MCF 10A (cell line): ENCODE measurements at regions not wholly inside any gene's neighbourhood (a gene's known extent, or its start where the extent isn't known, plus 50 kb on each side); places are given as distances from the start of the nearest gene placed in this dataset.

Source experiments
- BruUV-seq: library from RNA; stranded (reverse); fragments of 400-500 nt; replicated peaks from 2 replicates; lab custom pipeline; 2021; lab: Mats Ljungman, UMichigan
- CTCF ChIA-PET: fragments of 300-600 bp; sonication (Branson Sonifier 250); formaldehyde crosslinking; extraction: SDS; loops from one replicate; lab custom pipeline; 2021; ENCODE audit warnings: antibody characterized with exemption, inconsistent platforms; lab: Yijun Ruan, JAX
- POLR2A ChIA-PET: fragments of 300-600, 350-650 bp; sonication (Branson Sonifier 250); formaldehyde crosslinking; extraction: SDS; loops from one replicate; lab custom pipeline; 2020; ENCODE audit warnings: antibody characterized with exemption, inconsistent platforms; lab: Yijun Ruan, JAX
- DNase-seq: peaks from one replicate; pipeline ENCODE4 v3.0.0-alpha.2; 2018; ENCODE audit not compliant: unreplicated experiment
- H3K27ac Mint-ChIP-seq: one replicate; pipeline ENCODE4 v1.8.0; 2022; ENCODE audit warnings: mild to moderate bottlenecking, low read depth, mixed read lengths; ENCODE audit not compliant: unreplicated experiment
- H3K27me3 Mint-ChIP-seq: one replicate; pipeline ENCODE4 v1.8.0; 2022; ENCODE audit warnings: mixed read lengths; ENCODE audit not compliant: insufficient read depth, unreplicated experiment
- H3K36me3 Mint-ChIP-seq: one replicate; pipeline ENCODE4 v1.8.0; 2022; ENCODE audit warnings: mild to moderate bottlenecking, moderate library complexity, mixed read lengths; ENCODE audit not compliant: insufficient read depth, unreplicated experiment
- H3K4me1 Mint-ChIP-seq: one replicate; pipeline ENCODE4 v1.8.0; 2022; ENCODE audit warnings: mixed read lengths; ENCODE audit not compliant: insufficient read depth, unreplicated experiment
- H3K4me3 Mint-ChIP-seq: one replicate; pipeline ENCODE4 v1.8.0; 2022; ENCODE audit warnings: mild to moderate bottlenecking, moderate library complexity, mixed read lengths; ENCODE audit not compliant: unreplicated experiment
- H3K9me3 Mint-ChIP-seq: one replicate; pipeline ENCODE4 v1.8.0; 2022; ENCODE audit warnings: mixed read lengths; ENCODE audit not compliant: unreplicated experiment
- CTCF ChIP-seq: fragments of 200-600 bp; IDR thresholded peaks from one replicate; pipeline ENCODE4 v1.8.0; 2022; ENCODE audit warnings: antibody characterized with exemption, mild to moderate bottlenecking; ENCODE audit not compliant: unreplicated experiment
- intact Hi-C: fragments of 100-400 bp; cut with micrococcal nuclease; formaldehyde crosslinking; loops from 2 replicates; pipeline ENCODE4 v1.14.1; 2022

DNA sequence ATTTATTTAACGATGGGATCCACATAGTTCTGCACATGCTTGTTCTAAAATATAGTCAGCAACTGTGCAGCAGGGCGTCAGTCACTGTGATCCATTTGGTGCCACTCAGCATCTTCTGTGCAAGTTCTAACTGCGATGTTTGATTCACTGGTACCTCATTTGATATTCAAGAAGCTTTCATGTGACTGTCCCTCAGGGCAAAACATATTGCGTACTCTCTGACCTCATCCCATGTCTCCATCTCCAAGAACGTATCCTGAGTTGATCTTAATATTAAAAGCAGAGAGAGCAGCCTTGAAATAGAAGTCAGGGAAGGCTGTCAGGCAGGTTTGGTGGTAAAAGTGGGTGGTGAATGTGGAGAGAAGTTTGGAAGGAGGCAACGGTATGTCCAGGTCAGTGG is 116.5 kb upstream of the ATP10B start:
- BruUV-seq = no TSS peak
- CTCF ChIA-PET = interaction anchor here (0.6 kb wide), 1 partner anchor 1691 kb away, joined by 4 read pairs; no protein-coding TSS in a partner anchor
- peak; percentile 49 for DNase-seq
- Mint-ChIP-seq H3K36me3 (no peaks in the 10 kb centered on the region), H3K4me3 (no peak overlapping the region), H3K4me1 (peaks cover 14% of the 10 kb centered on the region), H3K27ac (no peak overlapping the region), H3K9me3 (no peaks in the 10 kb centered on the region), H3K27me3 (no peaks in the 10 kb centered on the region)
- intact Hi-C loops = loop anchor here (10.0 kb wide), 1 partner anchor 534 kb away; no protein-coding TSS in a partner anchor
- POLR2A ChIA-PET = interaction anchor here (1.1 to 2.1 kb wide), 2 partner anchors 9 to 10 kb away, joined by 4 to 7 read pairs; no protein-coding TSS in a partner anchor
- no peak for TF ChIP-seq CTCF

DNA sequence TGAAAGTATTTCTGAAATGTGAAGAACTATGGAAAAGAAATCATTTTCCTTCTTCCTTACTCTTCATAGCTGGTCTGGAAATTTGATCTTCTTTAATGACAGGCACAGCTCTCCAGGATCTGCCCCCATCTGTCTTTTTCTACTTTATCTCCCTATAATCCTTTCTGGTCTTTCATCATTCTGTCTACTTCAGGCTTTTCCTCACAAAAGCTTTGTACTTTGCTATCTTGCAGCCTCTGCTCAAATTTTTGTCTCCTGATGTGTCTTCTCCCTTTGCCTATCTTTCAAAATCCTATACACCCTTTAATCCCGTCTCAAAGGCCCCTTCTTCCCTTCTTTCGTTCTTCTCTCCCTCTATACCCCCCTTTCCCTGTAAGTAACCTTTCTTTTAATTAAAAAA is 114.9 kb upstream of the ATP10B start:
- H3K27me3 Mint-ChIP-seq = no peaks in the 10 kb centered on the region
- no peak for TF ChIP-seq CTCF
- peaks cover 21% of the 10 kb centered on the region for H3K4me1 Mint-ChIP-seq
- no peak for DNase-seq
- intact Hi-C loops = loop anchor here (10.0 kb wide), 1 partner anchor 532 kb away; no protein-coding TSS in a partner anchor
- H3K27ac Mint-ChIP-seq = no peak overlapping the region
- H3K9me3 Mint-ChIP-seq = no peaks in the 10 kb centered on the region
- no TSS peak for BruUV-seq
- no peak overlapping the region for H3K4me3 Mint-ChIP-seq
- ChIA-PET CTCF (no interaction called here), POLR2A (interaction anchor here (2.1 kb wide), 1 partner anchor 11 kb away, joined by 7 read pairs; no protein-coding TSS in a partner anchor)
- H3K36me3 Mint-ChIP-seq = no peaks in the 10 kb centered on the region

GRCh38 chr5:160961761-160962160 is 109.8 kb upstream of the ATP10B start:
- peak; percentile 44 for DNase-seq
- no TSS peak for BruUV-seq
- Mint-ChIP-seq H3K9me3 (no peaks in the 10 kb centered on the region), H3K4me3 (no peak overlapping the region), H3K4me1 (peaks cover 37% of the 10 kb centered on the region), H3K27me3 (no peaks in the 10 kb centered on the region), H3K36me3 (no peaks in the 10 kb centered on the region), H3K27ac (peak overlapping the region; percentile 28)
- ChIA-PET CTCF (interaction anchor here (0.7 kb wide), 1 partner anchor 174 kb away, joined by 3 read pairs; no protein-coding TSS in a partner anchor), POLR2A (interaction anchor here (0.5 to 4.9 kb wide), 4 partner anchors 17 to 125 kb away, joined by 3 to 27 read pairs (median 18); no protein-coding TSS in a partner anchor)
- TF ChIP-seq CTCF = no peak
- intact Hi-C loops = loop anchor here (5.0 to 10.0 kb wide), 2 partner anchors 124 to 527 kb away; no protein-coding TSS in a partner anchor

DNA sequence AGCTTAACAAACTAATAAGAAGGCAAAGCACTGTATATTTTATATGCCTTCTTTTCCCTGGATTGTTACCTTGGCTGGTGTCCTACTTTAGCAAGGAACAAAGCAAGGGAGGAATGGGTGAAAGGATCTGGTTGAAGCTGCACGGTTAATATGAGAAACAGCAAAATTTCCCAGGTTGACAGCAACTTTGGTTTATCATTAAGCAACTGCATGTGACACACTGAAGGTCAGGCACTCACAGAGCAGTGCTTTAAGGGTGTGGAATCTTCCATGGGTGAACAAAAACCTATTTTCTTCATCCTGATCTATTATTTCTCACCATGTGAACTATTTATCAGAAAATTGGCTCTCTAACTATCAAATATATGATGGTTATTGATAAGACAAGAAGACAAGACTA is 109.0 kb upstream of the ATP10B start:
- H3K36me3 Mint-ChIP-seq = no peaks in the 10 kb centered on the region
- ChIA-PET CTCF (interaction anchor here (0.6 to 2.0 kb wide), 5 partner anchors 8 to 523 kb away, joined by 3 to 5 read pairs (median 3); no protein-coding TSS in a partner anchor), POLR2A (interaction anchor here (0.6 to 4.9 kb wide), 9 partner anchors 13 to 149 kb away, joined by 3 to 27 read pairs (median 7); no protein-coding TSS in a partner anchor)
- no peak for TF ChIP-seq CTCF
- no peak overlapping the region for H3K27ac Mint-ChIP-seq
- H3K4me1 Mint-ChIP-seq = peaks cover 37% of the 10 kb centered on the region
- H3K27me3 Mint-ChIP-seq = no peaks in the 10 kb centered on the region
- no TSS peak for BruUV-seq
- intact Hi-C loops = loop anchor here (5.0 to 10.0 kb wide), 2 partner anchors 124 to 526 kb away; no protein-coding TSS in a partner anchor
- no peaks in the 10 kb centered on the region for H3K9me3 Mint-ChIP-seq
- no peak overlapping the region for H3K4me3 Mint-ChIP-seq
- peak; percentile 20 for DNase-seq
